KMS-11 (cell line): ENCODE measurements at regions not wholly inside any gene's neighbourhood (a gene's known extent, or its start where the extent isn't known, plus 50 kb on each side); places are given as distances from the start of the nearest gene placed in this dataset.
A peak's percentile ranks its signal among the peaks of the same experiment; 100 is the strongest.

Experiments used
- H2AFZ ChIP-seq: fragments of 200-600 bp; sonication (generic); 2 replicates; pipeline ENCODE4 v1.6.1; 2016; ENCODE audit warnings: antibody characterized with exemption, mixed run types, low read depth
- H3K27ac ChIP-seq: fragments of 200-600 bp; sonication (generic); 2 replicates; pipeline ENCODE4 v1.6.1; 2016; ENCODE audit warnings: mild to moderate bottlenecking, mixed run types
- H3K27me3 ChIP-seq: fragments of 200-600 bp; sonication (generic); 2 replicates; pipeline ENCODE4 v1.6.1; 2017; ENCODE audit warnings: mild to moderate bottlenecking, low read depth, mixed run types, moderate library complexity; ENCODE audit not compliant: insufficient read depth
- H3K36me3 ChIP-seq: fragments of 200-600 bp; sonication (generic); 2 replicates; pipeline ENCODE4 v1.6.1; 2017; ENCODE audit warnings: mild to moderate bottlenecking, mixed run types; ENCODE audit not compliant: insufficient read depth
- H3K4me1 ChIP-seq: fragments of 200-600 bp; sonication (generic); 2 replicates; pipeline ENCODE4 v1.6.1; 2016; ENCODE audit warnings: mild to moderate bottlenecking, low read depth, mixed run types; ENCODE audit not compliant: poor library complexity, severe bottlenecking
- H3K4me2 ChIP-seq: fragments of 200-600 bp; sonication (generic); 2 replicates; pipeline ENCODE4 v1.7.0; 2016; ENCODE audit warnings: mild to moderate bottlenecking, mixed run types
- H3K4me3 ChIP-seq: fragments of 200-600 bp; sonication (generic); IDR thresholded peaks from 2 replicates; pipeline ENCODE4 v1.6.1; 2017; ENCODE audit warnings: low read depth, low read length, mixed read lengths; ENCODE audit not compliant: insufficient read depth
- H3K79me2 ChIP-seq: fragments of 200-600 bp; sonication (generic); 2 replicates; pipeline ENCODE4 v1.6.1; 2016; ENCODE audit warnings: low read depth, mixed run types; ENCODE audit not compliant: insufficient read depth
- H3K9ac ChIP-seq: fragments of 200-600 bp; sonication (generic); 2 replicates; pipeline ENCODE4 v1.6.1; 2016; ENCODE audit warnings: mild to moderate bottlenecking, mixed run types
- H4K20me1 ChIP-seq: fragments of 200-600 bp; sonication (generic); 2 replicates; pipeline ENCODE4 v1.6.1; 2016; ENCODE audit warnings: mild to moderate bottlenecking, mixed run types; ENCODE audit not compliant: insufficient read depth
- CTCF ChIP-seq: fragments of 200-600 bp; sonication (generic); conservative IDR thresholded peaks from 2 replicates; pipeline ENCODE4 v1.6.1; 2017; ENCODE audit warnings: low read depth, mild to moderate bottlenecking, antibody characterized with exemption, low read length, moderate library complexity, mixed read lengths

- peaks cover 3% of the 10 kb centered on the region for H3K4me1 ChIP-seq
- no peak for TF ChIP-seq CTCF
- no peak overlapping the region for H2AFZ ChIP-seq
- no peak overlapping the region for H3K4me3 ChIP-seq
- no peaks in the 10 kb centered on the region for H4K20me1 ChIP-seq
- no peaks in the 10 kb centered on the region for H3K27me3 ChIP-seq
- H3K36me3 ChIP-seq = no peaks in the 10 kb centered on the region
- H3K4me2 ChIP-seq = no peak overlapping the region
- H3K9ac ChIP-seq = no peak overlapping the region
- no peak overlapping the region for H3K27ac ChIP-seq
- H3K79me2 ChIP-seq = no peaks in the 10 kb centered on the region
Measured at GRCh38 chr1:192081359-192081758, 76.9 kb upstream of the RGS18 start.

- Histone ChIP-seq H3K4me2 (peak overlapping the region; percentile 14; the same call in 1 of the 2 replicates), H3K9ac (no peak overlapping the region), H4K20me1 (no peaks in the 10 kb centered on the region), H3K4me1 (peaks cover 18% of the 10 kb centered on the region), H3K4me3 (no peak overlapping the region), H3K79me2 (no peaks in the 10 kb centered on the region), H3K27me3 (no peaks in the 10 kb centered on the region), H3K36me3 (no peaks in the 10 kb centered on the region), H3K27ac (no peak overlapping the region), H2AFZ (no peak overlapping the region)
- TF ChIP-seq CTCF = no peak
Measured at GRCh38 chr1:192086644-192087043, 71.6 kb upstream of the RGS18 start.

DNA sequence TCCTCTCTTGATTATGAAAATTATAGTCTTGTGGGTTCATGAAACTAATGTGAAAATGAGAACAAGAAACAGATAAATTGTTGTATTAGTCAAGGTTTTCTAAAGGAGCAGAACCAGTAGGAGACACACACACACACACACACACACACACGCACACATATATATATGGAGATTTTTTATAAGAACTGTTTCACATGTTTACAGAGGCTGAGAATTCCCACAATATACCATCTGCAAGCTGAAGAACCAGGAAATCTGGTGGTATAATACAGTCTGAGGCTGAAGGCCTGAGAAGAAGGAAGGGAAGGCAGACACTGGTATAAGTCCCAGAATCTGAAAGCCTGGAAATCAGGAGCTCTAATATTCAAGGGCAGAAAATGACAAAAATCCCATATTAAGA lies 70.9 kb upstream of the RGS18 start:
- Histone ChIP-seq H3K27me3 (no peaks in the 10 kb centered on the region), H3K27ac (no peak overlapping the region), H3K36me3 (no peaks in the 10 kb centered on the region), H3K9ac (no peak overlapping the region), H3K4me3 (no peak overlapping the region), H4K20me1 (no peaks in the 10 kb centered on the region), H2AFZ (no peak overlapping the region), H3K4me1 (peaks cover 18% of the 10 kb centered on the region), H3K4me2 (no peak overlapping the region), H3K79me2 (no peaks in the 10 kb centered on the region)
- TF ChIP-seq CTCF = no peak

DNA sequence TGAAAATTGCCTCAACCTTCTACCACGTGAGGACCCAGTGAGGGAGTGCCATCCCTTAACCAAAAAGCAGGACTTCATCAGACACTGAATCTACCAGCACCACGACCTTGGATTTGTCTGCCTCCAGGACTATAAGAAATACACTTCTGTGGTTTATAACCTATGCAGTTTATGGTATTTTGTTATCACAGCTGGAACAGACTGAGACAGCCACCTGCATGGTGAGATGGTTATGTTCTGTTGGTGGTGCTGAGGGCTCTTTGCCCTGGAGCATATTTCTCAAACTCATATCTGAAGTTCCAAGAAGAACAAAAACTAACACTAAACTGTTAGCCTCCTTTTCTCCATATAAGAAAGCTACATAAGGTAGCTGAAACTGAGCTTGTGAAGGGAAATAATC lies 69.8 kb upstream of the RGS18 start:
- TF ChIP-seq CTCF = no peak
- no peak overlapping the region for H3K4me3 ChIP-seq
- no peak overlapping the region for H3K27ac ChIP-seq
- H3K4me2 ChIP-seq = no peak overlapping the region; the same call in 1 of the 2 replicates
- H3K79me2 ChIP-seq = no peaks in the 10 kb centered on the region
- H2AFZ ChIP-seq = peak overlapping the region; percentile 3; the same call in 1 of the 2 replicates
- H3K9ac ChIP-seq = no peak overlapping the region
- H3K36me3 ChIP-seq = no peaks in the 10 kb centered on the region
- H3K4me1 ChIP-seq = peaks cover 18% of the 10 kb centered on the region
- no peaks in the 10 kb centered on the region for H4K20me1 ChIP-seq
- H3K27me3 ChIP-seq = no peaks in the 10 kb centered on the region
